ENCODE measurements at regions not wholly inside any gene's neighbourhood (a gene's known extent, or its start where the extent isn't known, plus 50 kb on each side); places are given as distances from the start of the nearest gene placed in this dataset.
A peak's percentile ranks its signal among the peaks of the same experiment; 100 is the strongest.

DNA sequence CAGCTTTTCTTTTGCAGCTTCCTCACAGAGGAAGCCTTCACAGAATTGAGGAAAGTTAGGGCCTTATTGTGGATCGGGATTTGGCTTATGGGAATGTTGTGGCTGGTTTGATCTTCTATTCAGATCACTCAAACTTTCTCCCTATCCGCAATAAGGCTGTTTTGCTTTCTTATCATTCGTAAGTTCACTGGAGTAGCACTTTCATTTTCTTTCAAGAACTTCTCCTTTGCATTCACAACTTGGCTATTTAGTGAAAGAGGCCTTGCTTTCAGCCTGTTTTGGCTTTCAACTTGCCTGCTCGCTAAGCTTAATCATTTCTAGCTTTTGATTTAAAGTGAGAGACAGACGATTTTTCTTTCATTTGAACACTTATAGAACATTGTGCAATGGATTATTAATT lies 181.9 kb upstream of the B3GALT2 start:
- peak overlapping the region; percentile 28 for H3K4me2 ChIP-seq (ENCODE audit: insufficient read depth, low read length)
- BruUV-seq (replicated peaks), result no TSS peak

More for the DNA sequence above, 181.9 kb upstream of the B3GALT2 start:
- Histone ChIP-seq H3K9ac (replicated peaks; ENCODE audit: extremely low read depth, insufficient read depth, low read length) (no peak overlapping the region), H4K20me1 (replicated peaks; ENCODE audit: control insufficient read depth, extremely low read depth, insufficient read depth, low read length) (no peaks in the 10 kb centered on the region), H3K4me3 (replicated peaks in 1 of 3; ENCODE audit: insufficient read depth in 1 of 3, low read depth in 1 of 3, low read length in 3 of 3) (no peak overlapping the region), H3K79me2 (ENCODE audit: control insufficient read depth, insufficient read depth, low read length) (no peaks in the 10 kb centered on the region), H3K9me3 (replicated peaks; ENCODE audit: control insufficient read depth, insufficient read depth, low read length) (no peaks in the 10 kb centered on the region), H3K9me1 (replicated peaks; ENCODE audit: control insufficient read depth, extremely low read depth, insufficient read depth, low read length) (no peaks in the 10 kb centered on the region), H3K27ac (ENCODE audit: insufficient read depth, low read depth, low read length) (no peak overlapping the region), H3K4me1 (ENCODE audit: control insufficient read depth, extremely low read depth, insufficient read depth, low read length) (no peaks in the 10 kb centered on the region), H3K36me3 (ENCODE audit: control insufficient read depth in 2 of 2, extremely low read depth in 1 of 2, insufficient read depth in 2 of 2, low read length in 2 of 2) (no peaks in the 10 kb centered on the region), H2AFZ (ENCODE audit: low read depth, low read length) (peak overlapping the region; percentile 25), H3K27me3 (ENCODE audit: control insufficient read depth in 2 of 2, insufficient read depth in 2 of 2, low read length in 2 of 2) (no peaks in the 10 kb centered on the region)
- TF ChIP-seq GATA2 (IDR thresholded peaks at IDR 0.05; ENCODE audit: insufficient read depth, insufficient read length, low read depth, low read length) (no peak), EZH2 (IDR thresholded peaks at IDR 0.05; ENCODE audit: borderline replicate concordance, low read depth, low read length, severe bottlenecking) (no peak), POLR2AphosphoS5 (IDR thresholded peaks at IDR 0.05; ENCODE audit: insufficient read depth, low read depth, low read length) (no peak), POLR2A (IDR thresholded peaks at IDR 0.05; ENCODE audit: low read depth, low read length) (no peak), JUN (IDR thresholded peaks at IDR 0.05; ENCODE audit: borderline replicate concordance, insufficient read depth, insufficient read length, low read depth) (no peak), MYC (IDR thresholded peaks at IDR 0.05; ENCODE audit: low read depth, low read length) (no peak), FOS (IDR thresholded peaks at IDR 0.05; ENCODE audit: borderline replicate concordance, insufficient read depth, low read length) (no peak)
- TF ChIP-seq, protein P1, sequence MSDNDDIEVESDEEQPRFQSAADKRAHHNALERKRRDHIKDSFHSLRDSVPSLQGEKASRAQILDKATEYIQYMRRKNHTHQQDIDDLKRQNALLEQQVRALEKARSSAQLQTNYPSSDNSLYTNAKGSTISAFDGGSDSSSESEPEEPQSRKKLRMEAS (IDR thresholded peaks at IDR 0.05; ENCODE audit: insufficient read depth, insufficient read length), result no peak
- TF ChIP-seq, protein P2, sequence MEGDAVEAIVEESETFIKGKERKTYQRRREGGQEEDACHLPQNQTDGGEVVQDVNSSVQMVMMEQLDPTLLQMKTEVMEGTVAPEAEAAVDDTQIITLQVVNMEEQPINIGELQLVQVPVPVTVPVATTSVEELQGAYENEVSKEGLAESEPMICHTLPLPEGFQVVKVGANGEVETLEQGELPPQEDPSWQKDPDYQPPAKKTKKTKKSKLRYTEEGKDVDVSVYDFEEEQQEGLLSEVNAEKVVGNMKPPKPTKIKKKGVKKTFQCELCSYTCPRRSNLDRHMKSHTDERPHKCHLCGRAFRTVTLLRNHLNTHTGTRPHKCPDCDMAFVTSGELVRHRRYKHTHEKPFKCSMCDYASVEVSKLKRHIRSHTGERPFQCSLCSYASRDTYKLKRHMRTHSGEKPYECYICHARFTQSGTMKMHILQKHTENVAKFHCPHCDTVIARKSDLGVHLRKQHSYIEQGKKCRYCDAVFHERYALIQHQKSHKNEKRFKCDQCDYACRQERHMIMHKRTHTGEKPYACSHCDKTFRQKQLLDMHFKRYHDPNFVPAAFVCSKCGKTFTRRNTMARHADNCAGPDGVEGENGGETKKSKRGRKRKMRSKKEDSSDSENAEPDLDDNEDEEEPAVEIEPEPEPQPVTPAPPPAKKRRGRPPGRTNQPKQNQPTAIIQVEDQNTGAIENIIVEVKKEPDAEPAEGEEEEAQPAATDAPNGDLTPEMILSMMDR (IDR thresholded peaks at IDR 0.05; ENCODE audit: extremely low read depth in 1 of 2, insufficient read depth in 1 of 2, low read depth in 1 of 2, low read length in 2 of 2), result no peak
- ChIA-PET CTCF (interaction anchor here (1.2 kb wide), 1 partner anchor 10 kb away, joined by 4 read pairs; no protein-coding TSS in a partner anchor), POLR2A (no interaction called here)
- no peak for FAIRE-seq
- dilution Hi-C loops (cut with MboI; ENCODE audit: extremely low pct_ligation_motif_present, low sequenced_read_pairs) (no loop called here), intact Hi-C loops (cut with micrococcal nuclease) (no loop called here)
- peak; percentile 47 for DNase-seq (ENCODE audit: low read depth, low spot score)
